Stimulated activated CD8-positive, alpha-beta memory T cell treated with anti-CD3 and anti-CD28 coated beads, Interleukin-15, amount 100 ng/mL, for 1 hour (primary cell): ENCODE measurements at regions not wholly inside any gene's neighbourhood (a gene's known extent, or its start where the extent isn't known, plus 50 kb on each side); places are given as distances from the start of the nearest gene placed in this dataset.

ENCODE experiments used
- DNase-seq: peaks from one replicate; pipeline ENCODE4 v3.0.0-alpha.2; 2020; ENCODE audit warnings: low read depth

GRCh38 chr9:27888661-27889295 is 315.5 kb upstream of the C9orf72 start:
- no peak for DNase-seq

GRCh38 chr9:27924502-27924901 is 351.2 kb upstream of the C9orf72 start:
- DNase-seq: no peak

- DNase-seq: no peak
Observed at GRCh38 chr9:27925815-27926214, 352.5 kb upstream of the C9orf72 start.

GRCh38 chr9:27929841-27930240 is 356.6 kb upstream of the C9orf72 start:
- DNase-seq: no peak

- DNase-seq: no peak
Observed at GRCh38 chr9:27933210-27934025, 360.1 kb upstream of the C9orf72 start.

GRCh38 chr9:27934471-27934870 is 361.2 kb upstream of the C9orf72 start:
- DNase-seq: no peak

- no peak for DNase-seq
Observed at GRCh38 chr9:27939186-27939585, 365.9 kb upstream of the C9orf72 start.

GRCh38 chr9:27940535-27940934 is 367.3 kb upstream of the C9orf72 start:
- DNase-seq: no peak

GRCh38 chr9:27943501-27943900 is 370.2 kb upstream of the C9orf72 start:
- DNase-seq: no peak

GRCh38 chr9:27945386-27945785 is 372.1 kb upstream of the C9orf72 start:
- no peak for DNase-seq

GRCh38 chr9:27950382-27950781 is 377.1 kb upstream of the C9orf72 start:
- DNase-seq: no peak

- no peak for DNase-seq
Observed at GRCh38 chr9:27954858-27955257, 381.6 kb upstream of the C9orf72 start.

GRCh38 chr9:27963836-27964235 is 390.6 kb upstream of the C9orf72 start:
- no peak for DNase-seq

- DNase-seq: no peak
Observed at GRCh38 chr9:27967210-27967609, 393.9 kb upstream of the C9orf72 start.

GRCh38 chr9:27977931-27978330 is 404.6 kb upstream of the C9orf72 start:
- no peak for DNase-seq

GRCh38 chr9:27985714-27986113 is 412.4 kb upstream of the C9orf72 start:
- DNase-seq: no peak

GRCh38 chr9:27990524-27990923 is 417.2 kb upstream of the C9orf72 start:
- DNase-seq: no peak

- DNase-seq: no peak
Observed at GRCh38 chr9:27991221-27991620, 417.9 kb upstream of the C9orf72 start.

GRCh38 chr9:28001096-28001495 is 427.8 kb upstream of the C9orf72 start:
- no peak for DNase-seq

- DNase-seq: no peak
Observed at GRCh38 chr9:28004900-28005299, 431.6 kb upstream of the C9orf72 start.

- no peak for DNase-seq
Observed at GRCh38 chr9:28005779-28006178, 432.5 kb upstream of the C9orf72 start.

- DNase-seq: no peak
Observed at GRCh38 chr9:28007097-28007817, 434.0 kb upstream of the C9orf72 start.

- no peak for DNase-seq
Observed at GRCh38 chr9:28014212-28014611, 440.9 kb upstream of the C9orf72 start.
